ENCODE measurements at regions not wholly inside any gene's neighbourhood (a gene's known extent, or its start where the extent isn't known, plus 50 kb on each side); places are given as distances from the start of the nearest gene placed in this dataset.
"Not testable (repeated sequence)": the region's sequence is repeated elsewhere in the genome, so short reads cannot be mapped to it uniquely, and the experiment has no call there.

DNA sequence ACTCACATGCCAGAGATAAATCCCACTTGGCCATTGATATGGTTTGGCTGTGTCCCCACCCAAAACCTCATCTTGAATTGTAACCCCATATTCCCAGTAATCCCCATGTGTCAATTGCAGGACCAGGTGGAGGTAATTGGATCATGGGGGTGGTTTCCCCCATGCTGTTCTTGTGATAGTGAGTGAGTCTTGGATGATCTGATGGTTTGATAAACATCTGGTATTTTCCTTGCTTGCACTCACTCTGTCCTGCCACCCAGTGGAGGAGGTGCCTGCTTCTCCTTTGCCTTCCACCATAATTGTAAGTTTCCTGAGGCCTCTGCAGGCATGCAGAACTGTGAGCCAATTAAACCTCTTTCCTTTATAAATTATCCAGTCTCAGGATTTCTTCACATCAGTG lies 50.4 kb upstream of the B3GAT2 start:
- not testable (repeated sequence) for H3K9me3 ChIP-seq (ENCODE audit: low read depth, low read length); H3K36me3 ChIP-seq (ENCODE audit: insufficient read depth, low read length); H3K4me3 ChIP-seq; DNase-seq (ENCODE audit: low read depth, low spot score); H3K9ac ChIP-seq (ENCODE audit: insufficient read length); H3K27ac ChIP-seq

DNA sequence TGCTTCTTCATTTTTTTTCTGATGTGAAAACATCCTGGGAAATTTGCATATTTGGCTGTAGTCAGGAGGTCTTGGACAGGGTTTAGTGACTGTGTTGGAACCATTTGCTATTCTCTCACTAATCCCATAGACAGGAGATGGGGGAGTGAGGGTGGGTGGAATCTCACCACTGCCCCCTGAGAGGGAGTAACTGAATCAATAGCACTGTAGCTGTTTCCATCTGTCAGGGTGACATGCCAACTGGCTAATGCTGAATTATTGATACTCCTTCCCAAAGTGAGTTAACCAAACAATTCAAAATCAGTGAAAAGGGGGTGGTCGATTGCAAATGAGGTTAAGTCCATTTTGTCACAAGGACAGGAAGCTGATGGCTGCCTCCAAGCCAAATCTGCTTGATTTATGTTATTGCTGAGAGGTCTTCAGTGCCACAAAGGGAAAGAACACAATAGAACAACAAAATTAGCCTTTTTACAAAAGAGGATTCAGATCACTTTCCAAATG lies 55.1 kb upstream of the B3GAT2 start:
- Histone ChIP-seq H3K9me3 (ENCODE audit: low read depth, low read length) (no peaks in the 10 kb centered on the region), H3K9ac (ENCODE audit: insufficient read length) (no peak overlapping the region), H3K4me3 (no peak overlapping the region), H3K36me3 (ENCODE audit: insufficient read depth, low read length) (no peaks in the 10 kb centered on the region), H3K27ac (no peak overlapping the region)
- no peak for TF ChIP-seq FOXP2 (optimal IDR thresholded peaks at IDR 0.05; ENCODE audit: control extremely low read depth, extremely low read length, insufficient read depth)
- no peak for TF ChIP-seq EZH2 (IDR thresholded peaks at IDR 0.05)
- TF ChIP-seq POLR2AphosphoS5 (IDR thresholded peaks at IDR 0.05; ENCODE audit: borderline replicate concordance, low read depth, low read length) = no peak
- DNase-seq (ENCODE audit: low read depth, low spot score) = no peak

DNA sequence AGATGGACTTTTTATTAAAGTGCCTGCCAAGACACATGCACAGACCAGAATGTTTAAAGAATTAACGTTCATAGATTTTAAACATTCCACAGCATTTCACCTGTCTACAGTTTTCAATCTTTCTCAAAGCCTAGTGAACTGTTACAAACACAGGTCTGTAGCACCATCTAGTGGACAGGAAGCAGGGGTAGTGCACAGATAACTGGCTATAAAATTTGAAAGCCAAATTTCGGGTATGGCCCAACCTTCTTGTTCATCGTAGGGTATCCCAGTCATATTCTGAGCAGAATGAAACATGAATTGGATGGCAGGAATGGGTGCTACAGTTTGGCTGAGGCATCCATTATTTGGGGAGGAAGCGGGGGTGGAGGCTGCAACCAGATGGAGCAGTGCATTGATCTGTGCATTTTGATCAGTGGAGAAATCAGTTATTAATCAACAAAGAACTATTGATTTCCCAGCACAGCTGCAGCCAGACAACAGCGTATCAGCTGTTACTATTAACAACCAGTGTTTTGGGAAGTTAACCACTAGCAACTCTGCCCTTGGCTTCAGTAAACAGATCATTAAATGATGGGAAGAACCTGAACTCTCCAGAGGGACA lies 56.1 kb upstream of the B3GAT2 start:
- peak; percentile 55 for DNase-seq (ENCODE audit: low read depth, low spot score)
- Histone ChIP-seq H3K9ac (ENCODE audit: insufficient read length) (no peak overlapping the region), H3K4me3 (no peak overlapping the region), H3K9me3 (ENCODE audit: low read depth, low read length) (no peaks in the 10 kb centered on the region), H3K27ac (no peak overlapping the region), H3K36me3 (ENCODE audit: insufficient read depth, low read length) (no peaks in the 10 kb centered on the region)
- TF ChIP-seq EZH2 (IDR thresholded peaks at IDR 0.05) = no peak

DNA sequence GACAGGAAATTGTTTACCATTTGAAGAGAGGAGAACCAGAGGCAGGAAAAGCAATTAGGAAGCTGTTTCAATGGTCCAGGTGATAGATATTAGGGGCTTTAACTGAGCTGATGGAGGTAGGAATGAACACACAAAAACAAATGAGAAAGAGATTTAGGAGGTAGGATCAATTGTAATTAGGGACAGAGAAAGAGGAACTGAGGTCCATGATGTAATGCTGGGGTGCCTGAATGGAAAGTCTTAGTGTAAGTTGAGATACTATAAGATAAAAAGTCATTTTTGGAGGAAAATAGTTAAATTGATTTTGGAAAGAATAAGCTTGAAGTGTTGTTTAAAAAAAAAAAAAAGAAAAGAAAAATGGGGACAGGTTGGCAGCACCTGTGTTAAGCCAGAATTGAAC lies 58.5 kb upstream of the B3GAT2 start:
- no peak for TF ChIP-seq FOXP2 (optimal IDR thresholded peaks at IDR 0.05; ENCODE audit: control extremely low read depth, extremely low read length, insufficient read depth)
- TF ChIP-seq POLR2AphosphoS5 (IDR thresholded peaks at IDR 0.05; ENCODE audit: borderline replicate concordance, low read depth, low read length) = no peak
- TF ChIP-seq EZH2 (IDR thresholded peaks at IDR 0.05) = no peak
- Histone ChIP-seq H3K27ac (no peak overlapping the region), H3K9me3 (ENCODE audit: low read depth, low read length) (no peaks in the 10 kb centered on the region), H3K9ac (ENCODE audit: insufficient read length) (no peak overlapping the region), H3K36me3 (ENCODE audit: insufficient read depth, low read length) (no peaks in the 10 kb centered on the region), H3K4me3 (no peak overlapping the region)
- DNase-seq (ENCODE audit: low read depth, low spot score) = no peak

DNA sequence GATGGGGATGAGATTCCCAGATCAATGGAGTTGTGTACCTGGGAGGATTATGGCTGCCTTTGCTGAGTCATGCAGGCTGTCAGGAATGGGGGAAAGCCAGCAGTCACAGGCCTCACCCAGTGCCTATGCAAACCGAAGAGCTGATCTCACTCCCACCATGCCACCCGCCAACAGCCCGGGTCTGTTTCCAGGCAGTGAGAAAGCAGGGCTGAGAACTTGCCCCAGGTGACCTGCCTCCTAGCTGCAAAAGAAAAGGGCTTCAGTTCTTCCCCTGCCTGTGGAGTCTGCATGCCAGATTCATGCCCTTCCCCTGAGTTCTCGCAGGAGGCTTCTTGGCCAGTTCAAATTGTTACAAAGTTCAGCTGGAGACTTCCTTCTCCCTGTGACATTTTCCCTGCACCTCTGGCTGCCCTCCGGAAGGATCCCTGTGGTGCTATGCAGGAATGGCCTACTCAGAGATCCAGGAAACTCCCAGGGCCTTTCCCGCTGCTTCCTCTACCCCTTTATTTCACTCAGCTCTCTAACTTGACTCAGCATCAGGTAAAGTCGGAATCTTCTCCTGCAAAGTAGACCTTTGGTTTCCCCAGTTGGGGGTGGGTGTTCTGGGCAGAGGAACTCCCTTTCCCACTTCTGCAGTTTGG lies 71.5 kb upstream of the B3GAT2 start:
- Histone ChIP-seq H3K27ac (no peak overlapping the region), H3K4me3 (no peak overlapping the region), H3K9me3 (ENCODE audit: low read depth, low read length) (no peaks in the 10 kb centered on the region), H3K36me3 (ENCODE audit: insufficient read depth, low read length) (no peaks in the 10 kb centered on the region), H3K9ac (ENCODE audit: insufficient read length) (no peak overlapping the region)
- TF ChIP-seq EZH2 (IDR thresholded peaks at IDR 0.05) (no peak), FOXP2 (optimal IDR thresholded peaks at IDR 0.05; ENCODE audit: control extremely low read depth, extremely low read length, insufficient read depth) (no peak), POLR2AphosphoS5 (IDR thresholded peaks at IDR 0.05; ENCODE audit: borderline replicate concordance, low read depth, low read length) (no peak)
- DNase-seq (ENCODE audit: low read depth, low spot score) = no peak

DNA sequence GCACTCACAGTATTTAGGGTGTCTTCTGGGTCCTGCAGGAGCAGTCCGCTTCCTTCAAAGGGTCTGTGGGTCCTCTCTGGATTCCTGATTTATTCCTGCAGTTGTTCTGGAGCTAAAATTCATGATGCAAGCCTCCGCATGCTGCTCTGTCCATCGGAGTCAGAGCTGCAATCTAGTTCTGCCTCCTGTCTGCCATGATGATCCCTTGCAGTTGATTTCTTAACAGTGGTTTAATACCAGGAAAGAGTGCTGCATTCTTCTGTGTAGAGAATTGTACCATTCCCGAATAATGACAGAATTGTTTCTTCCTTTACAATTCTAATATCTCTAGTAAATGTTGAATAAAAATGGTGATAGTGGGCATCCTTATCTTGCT lies 72.0 kb upstream of the B3GAT2 start:
- no peak overlapping the region for H3K9ac ChIP-seq (ENCODE audit: insufficient read length)
- H3K27ac ChIP-seq = no peak overlapping the region
- no peaks in the 10 kb centered on the region for H3K9me3 ChIP-seq (ENCODE audit: low read depth, low read length)
- no peak for DNase-seq (ENCODE audit: low read depth, low spot score)
- H3K4me3 ChIP-seq = no peak overlapping the region
- H3K36me3 ChIP-seq (ENCODE audit: insufficient read depth, low read length) = no peaks in the 10 kb centered on the region
- TF ChIP-seq EZH2 (IDR thresholded peaks at IDR 0.05) = no peak
- no peak for TF ChIP-seq POLR2AphosphoS5 (IDR thresholded peaks at IDR 0.05; ENCODE audit: borderline replicate concordance, low read depth, low read length)
- TF ChIP-seq FOXP2 (optimal IDR thresholded peaks at IDR 0.05; ENCODE audit: control extremely low read depth, extremely low read length, insufficient read depth) = no peak

DNA sequence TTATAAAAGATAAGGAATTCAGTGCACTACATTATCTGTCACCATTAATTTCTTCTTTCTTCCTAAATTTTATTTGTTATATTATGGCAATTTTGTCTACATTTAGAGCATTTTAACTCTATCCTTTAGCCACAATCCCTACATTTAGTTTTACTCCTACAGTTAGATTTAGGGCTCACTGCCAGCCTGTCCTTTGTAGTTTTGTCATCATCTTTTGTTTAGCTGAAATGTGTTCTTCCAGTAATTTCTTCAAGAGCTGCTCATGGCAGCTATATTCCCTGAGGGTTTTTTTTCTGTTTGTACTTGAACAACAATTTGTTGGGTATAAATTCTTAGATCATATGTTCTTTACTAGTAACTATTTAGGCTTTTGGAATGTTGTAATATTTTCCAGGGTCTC lies 72.7 kb upstream of the B3GAT2 start:
- H3K4me3 ChIP-seq = no peak overlapping the region
- no peak for TF ChIP-seq POLR2AphosphoS5 (IDR thresholded peaks at IDR 0.05; ENCODE audit: borderline replicate concordance, low read depth, low read length)
- TF ChIP-seq FOXP2 (optimal IDR thresholded peaks at IDR 0.05; ENCODE audit: control extremely low read depth, extremely low read length, insufficient read depth) = no peak
- TF ChIP-seq EZH2 (IDR thresholded peaks at IDR 0.05) = no peak
- H3K27ac ChIP-seq = no peak overlapping the region
- no peaks in the 10 kb centered on the region for H3K36me3 ChIP-seq (ENCODE audit: insufficient read depth, low read length)
- no peak for DNase-seq (ENCODE audit: low read depth, low spot score)
- no peaks in the 10 kb centered on the region for H3K9me3 ChIP-seq (ENCODE audit: low read depth, low read length)
- no peak overlapping the region for H3K9ac ChIP-seq (ENCODE audit: insufficient read length)

DNA sequence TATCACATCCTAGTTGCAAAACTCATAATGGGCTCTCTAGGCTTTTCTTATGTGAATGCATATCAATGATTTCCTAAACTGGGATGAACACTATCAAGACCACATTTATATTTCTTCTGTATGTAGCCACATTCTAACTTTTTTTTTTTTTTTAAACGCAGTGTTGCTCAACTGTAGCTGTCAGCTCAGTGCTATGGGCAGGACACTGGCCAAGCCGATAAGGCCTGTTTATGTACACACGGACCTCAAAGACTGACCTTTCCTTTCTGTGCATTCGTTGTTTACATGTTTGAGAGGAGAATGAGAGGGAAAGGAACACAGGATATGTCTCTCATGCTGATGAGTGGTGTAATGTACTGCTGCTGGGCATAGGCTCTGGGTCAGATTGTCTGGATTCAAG lies 75.1 kb upstream of the B3GAT2 start:
- DNase-seq (ENCODE audit: low read depth, low spot score) = no peak
- Histone ChIP-seq H3K9ac (ENCODE audit: insufficient read length) (no peak overlapping the region), H3K27ac (no peak overlapping the region), H3K36me3 (ENCODE audit: insufficient read depth, low read length) (no peaks in the 10 kb centered on the region), H3K4me3 (no peak overlapping the region), H3K9me3 (ENCODE audit: low read depth, low read length) (no peaks in the 10 kb centered on the region)
- TF ChIP-seq EZH2 (IDR thresholded peaks at IDR 0.05) (no peak), FOXP2 (optimal IDR thresholded peaks at IDR 0.05; ENCODE audit: control extremely low read depth, extremely low read length, insufficient read depth) (no peak), POLR2AphosphoS5 (IDR thresholded peaks at IDR 0.05; ENCODE audit: borderline replicate concordance, low read depth, low read length) (no peak)

DNA sequence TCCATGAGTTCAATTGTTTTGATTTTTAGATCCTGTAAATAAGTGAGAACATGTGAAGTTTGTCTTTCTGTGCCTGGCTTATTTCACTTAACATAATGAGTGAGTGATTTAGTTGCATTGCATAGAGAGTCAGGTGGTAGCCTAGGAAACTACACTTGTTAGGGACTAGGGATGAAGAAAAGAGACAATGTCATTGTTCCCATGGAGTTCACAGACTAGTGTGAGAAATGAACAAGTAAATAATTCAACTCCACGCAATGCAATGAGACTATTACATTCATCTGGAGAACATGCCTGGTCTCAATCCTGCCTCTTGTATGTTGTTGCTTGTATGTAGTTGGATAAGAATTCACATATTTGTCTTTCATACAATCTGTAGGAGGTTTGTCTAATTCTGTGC lies 76.3 kb upstream of the B3GAT2 start:
- no peaks in the 10 kb centered on the region for H3K36me3 ChIP-seq (ENCODE audit: insufficient read depth, low read length)
- no peaks in the 10 kb centered on the region for H3K9me3 ChIP-seq (ENCODE audit: low read depth, low read length)
- H3K9ac ChIP-seq (ENCODE audit: insufficient read length) = no peak overlapping the region
- TF ChIP-seq POLR2AphosphoS5 (IDR thresholded peaks at IDR 0.05; ENCODE audit: borderline replicate concordance, low read depth, low read length) = no peak
- no peak for TF ChIP-seq EZH2 (IDR thresholded peaks at IDR 0.05)
- no peak for TF ChIP-seq FOXP2 (optimal IDR thresholded peaks at IDR 0.05; ENCODE audit: control extremely low read depth, extremely low read length, insufficient read depth)
- DNase-seq (ENCODE audit: low read depth, low spot score) = no peak
- H3K27ac ChIP-seq = no peak overlapping the region
- no peak overlapping the region for H3K4me3 ChIP-seq
